Neural cell (in vitro differentiated cells): ENCODE measurements at regions not wholly inside any gene's neighbourhood (a gene's known extent, or its start where the extent isn't known, plus 50 kb on each side); places are given as distances from the start of the nearest gene placed in this dataset.

ENCODE experiments used
- EP300 ChIP-seq: fragments of 450-650 bp; conservative IDR thresholded peaks from 2 replicates; pipeline ENCODE4 v1.6.1; 2014; ENCODE audit warnings: antibody characterized with exemption, mild to moderate bottlenecking, moderate library complexity; ENCODE audit not compliant: poor library complexity, severe bottlenecking
- EZH2 ChIP-seq: fragments of 200-600, 300-800 bp; shearing (Covaris generic), sonication (generic); IDR thresholded peaks from 2 replicates; pipeline ENCODE4 v1.6.1; 2014; ENCODE audit warnings: antibody characterized with exemption, low read length, borderline replicate concordance, mild to moderate bottlenecking; ENCODE audit not compliant: insufficient read depth, poor library complexity, severe bottlenecking
- POLR2AphosphoS5 ChIP-seq: IDR thresholded peaks from 2 replicates; pipeline ENCODE4 v1.6.1; 2012
- TF ChIP-seq, protein P1 (sequence below): fragments of 450-650 bp; IDR thresholded peaks from 2 replicates; pipeline ENCODE4 v1.5.1; 2014; ENCODE audit warnings: antibody characterized with exemption, mild to moderate bottlenecking, moderate library complexity; ENCODE audit not compliant: poor library complexity, severe bottlenecking

DNA sequence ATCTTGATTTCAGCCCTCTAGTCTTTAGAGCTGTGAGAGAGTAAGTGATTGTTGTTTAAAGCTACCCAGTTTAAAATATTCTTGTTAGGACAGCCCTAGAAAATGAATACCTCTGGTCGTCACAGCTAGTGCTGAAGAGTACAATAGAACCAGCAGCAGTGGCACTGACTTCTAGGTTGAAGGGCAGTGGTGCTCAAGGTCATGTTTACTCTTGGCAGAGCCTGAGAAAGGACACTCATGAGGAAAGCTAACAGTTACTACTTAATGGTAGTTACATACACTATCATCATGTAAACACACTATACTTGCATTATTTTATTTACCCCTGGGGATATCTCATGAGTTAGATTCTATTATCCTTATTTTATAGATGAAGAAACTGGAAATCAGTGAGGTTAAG lies 323.0 kb downstream of the SH2D4B start:
- TF ChIP-seq POLR2AphosphoS5: no peak
- TF ChIP-seq, protein P1, sequence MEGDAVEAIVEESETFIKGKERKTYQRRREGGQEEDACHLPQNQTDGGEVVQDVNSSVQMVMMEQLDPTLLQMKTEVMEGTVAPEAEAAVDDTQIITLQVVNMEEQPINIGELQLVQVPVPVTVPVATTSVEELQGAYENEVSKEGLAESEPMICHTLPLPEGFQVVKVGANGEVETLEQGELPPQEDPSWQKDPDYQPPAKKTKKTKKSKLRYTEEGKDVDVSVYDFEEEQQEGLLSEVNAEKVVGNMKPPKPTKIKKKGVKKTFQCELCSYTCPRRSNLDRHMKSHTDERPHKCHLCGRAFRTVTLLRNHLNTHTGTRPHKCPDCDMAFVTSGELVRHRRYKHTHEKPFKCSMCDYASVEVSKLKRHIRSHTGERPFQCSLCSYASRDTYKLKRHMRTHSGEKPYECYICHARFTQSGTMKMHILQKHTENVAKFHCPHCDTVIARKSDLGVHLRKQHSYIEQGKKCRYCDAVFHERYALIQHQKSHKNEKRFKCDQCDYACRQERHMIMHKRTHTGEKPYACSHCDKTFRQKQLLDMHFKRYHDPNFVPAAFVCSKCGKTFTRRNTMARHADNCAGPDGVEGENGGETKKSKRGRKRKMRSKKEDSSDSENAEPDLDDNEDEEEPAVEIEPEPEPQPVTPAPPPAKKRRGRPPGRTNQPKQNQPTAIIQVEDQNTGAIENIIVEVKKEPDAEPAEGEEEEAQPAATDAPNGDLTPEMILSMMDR: no peak
- no peak for TF ChIP-seq EP300
- no peak for TF ChIP-seq EZH2
